CD4-positive, CD25-positive, alpha-beta regulatory T cell (primary cell): ENCODE measurements at regions not wholly inside any gene's neighbourhood (a gene's known extent, or its start where the extent isn't known, plus 50 kb on each side); places are given as distances from the start of the nearest gene placed in this dataset.

Source experiments
- ATAC-seq, 2 donors: fragments of 150-1000 bp; cut with Tn5 transposase; one replicate each; pipeline ENCODE4 v1.10.0; 2021; ENCODE audit warnings: low read depth in 2 of 2, moderate number of reproducible peaks in 2 of 2, moderate library complexity in 1 of 2
- DNase-seq, 3 donors: peaks; one replicate each; pipeline versions ENCODE4 v3.0.0 to v3.0.0-alpha.2; 2012 to 2022; ENCODE audit warnings: mixed read lengths in 1 of 3
- H3K27ac ChIP-seq: one replicate; pipeline ENCODE4 v1.7.0; 2013; ENCODE audit warnings: mild to moderate bottlenecking, low read length; ENCODE audit not compliant: insufficient read depth, poor library complexity, severe bottlenecking
- H3K27me3 ChIP-seq: one replicate; pipeline ENCODE4 v1.7.0; 2013; ENCODE audit warnings: low read length; ENCODE audit not compliant: control insufficient read depth, insufficient read depth
- H3K36me3 ChIP-seq: one replicate; pipeline ENCODE4 v1.7.0; 2013; ENCODE audit warnings: mild to moderate bottlenecking, low read length, moderate library complexity; ENCODE audit not compliant: control insufficient read depth, insufficient read depth
- H3K4me1 ChIP-seq: 2 replicates; pipeline ENCODE4 v1.7.0; 2013; ENCODE audit warnings: mild to moderate bottlenecking, low read length; ENCODE audit not compliant: insufficient read depth, control insufficient read depth, poor library complexity, severe bottlenecking
- H3K4me3 ChIP-seq: one replicate; pipeline ENCODE4 v1.7.0; 2013; ENCODE audit warnings: low read depth, mild to moderate bottlenecking, low read length, moderate library complexity
- H3K9me3 ChIP-seq, 2 experiments: 1 replicate in 1 of 2; 2 replicates in 1 of 2; pipeline ENCODE4 v1.7.0; 2013; ENCODE audit warnings: low read length in 2 of 2, mild to moderate bottlenecking in 1 of 2, moderate library complexity in 1 of 2; ENCODE audit not compliant: control insufficient read depth in 2 of 2
- H3K27ac Mint-ChIP-seq, 3 donors: one replicate each; pipeline ENCODE4 v1.8.0; 2020 to 2022; ENCODE audit warnings: mild to moderate bottlenecking in 3 of 3, mixed read lengths in 3 of 3, moderate library complexity in 2 of 3
- H3K27me3 Mint-ChIP-seq: one replicate; pipeline ENCODE4 v1.8.0; 2022; ENCODE audit warnings: mild to moderate bottlenecking, mixed read lengths
- H3K36me3 Mint-ChIP-seq: one replicate; pipeline ENCODE4 v1.8.0; 2020; ENCODE audit warnings: mixed read lengths
- H3K4me1 Mint-ChIP-seq, 4 donors: one replicate each; pipeline ENCODE4 v1.8.0; 2020 to 2022; ENCODE audit warnings: mixed read lengths in 4 of 4, mild to moderate bottlenecking in 1 of 4
- H3K4me3 Mint-ChIP-seq, 4 donors: one replicate each; pipeline ENCODE4 v1.8.0; 2020 to 2022; ENCODE audit warnings: mild to moderate bottlenecking in 4 of 4, mixed read lengths in 4 of 4, moderate library complexity in 3 of 4
- H3K9me3 Mint-ChIP-seq, 7 donors: one replicate each; pipeline ENCODE4 v1.8.0; 2020 to 2022; ENCODE audit warnings: mixed read lengths in 7 of 7, mild to moderate bottlenecking in 3 of 7, moderate library complexity in 2 of 7

GRCh38 chr2:120974950-120975349 lies 239.3 kb downstream of the GLI2 start:
- Mint-ChIP-seq H3K4me1 (no peaks in the 10 kb centered on the region), H3K36me3 (no peaks in the 10 kb centered on the region), H3K27ac (no peak overlapping the region), H3K4me3 (no peak overlapping the region), H3K27me3 (peaks cover 4% of the 10 kb centered on the region), H3K9me3 (peaks cover 0 to 5% (median 0%) of the 10 kb centered on the region in 7 donors)
- Histone ChIP-seq H3K4me1 (no peaks in the 10 kb centered on the region), H3K36me3 (no peaks in the 10 kb centered on the region), H3K9me3 (no peaks in the 10 kb centered on the region), H3K4me3 (no peak overlapping the region), H3K27me3 (no peaks in the 10 kb centered on the region), H3K27ac (no peak overlapping the region)
- ATAC-seq (no peak), DNase-seq (no peak)

GRCh38 chr2:120976501-120977307 lies 241.0 kb downstream of the GLI2 start:
- Mint-ChIP-seq H3K27me3 (peaks cover 4% of the 10 kb centered on the region), H3K27ac (no peak overlapping the region), H3K4me3 (no peak overlapping the region), H3K4me1 (no peaks in the 10 kb centered on the region), H3K9me3 (peaks cover 0 to 5% (median 0%) of the 10 kb centered on the region in 7 donors), H3K36me3 (no peaks in the 10 kb centered on the region)
- ATAC-seq (no peak), DNase-seq (no peak)
- H3K4me3 ChIP-seq = no peak overlapping the region
- H3K36me3 ChIP-seq = no peaks in the 10 kb centered on the region
- H3K27ac ChIP-seq = no peak overlapping the region
- no peaks in the 10 kb centered on the region for H3K9me3 ChIP-seq
- H3K27me3 ChIP-seq = no peaks in the 10 kb centered on the region
- no peaks in the 10 kb centered on the region for H3K4me1 ChIP-seq

GRCh38 chr2:120977582-120978358 lies 242.1 kb downstream of the GLI2 start:
- no peak for ATAC-seq
- no peak overlapping the region for H3K27ac ChIP-seq

DNA sequence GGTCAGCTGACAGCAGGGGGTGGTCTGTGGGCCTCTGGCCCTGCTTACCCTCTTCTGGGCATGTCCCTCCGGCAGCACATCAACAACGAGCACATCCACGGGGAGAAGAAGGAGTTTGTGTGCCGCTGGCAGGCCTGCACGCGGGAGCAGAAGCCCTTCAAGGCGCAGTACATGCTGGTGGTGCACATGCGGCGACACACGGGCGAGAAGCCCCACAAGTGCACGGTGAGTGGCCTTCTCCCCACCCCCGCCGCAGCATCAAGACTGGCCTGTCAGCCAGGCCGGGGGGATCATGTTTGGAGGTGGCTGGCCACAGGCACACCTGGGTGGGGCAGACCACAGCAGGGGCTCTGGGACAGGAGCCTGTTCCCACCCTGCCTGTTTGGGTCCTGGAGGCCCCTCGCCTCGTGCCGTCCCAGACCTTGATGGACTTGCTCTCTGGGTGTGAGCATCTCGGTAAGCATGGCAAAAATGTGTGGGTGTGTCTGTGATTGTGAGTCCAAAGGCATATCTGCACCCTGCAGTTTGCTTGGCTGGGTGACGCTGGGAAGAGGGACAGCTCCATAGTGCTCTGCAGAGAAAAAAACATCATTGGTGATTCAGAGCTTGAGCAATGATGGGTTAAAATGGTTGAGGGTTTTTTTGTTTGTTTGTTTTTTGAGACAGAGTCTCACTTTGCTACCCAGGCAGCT lies 242.8 kb downstream of the GLI2 start:
- Mint-ChIP-seq H3K27ac (no peak overlapping the region), H3K36me3 (no peaks in the 10 kb centered on the region)

More at GRCh38 chr2:120977582-120978358, 242.1 kb downstream of the GLI2 start:
- Mint-ChIP-seq H3K27me3 (peaks cover 4% of the 10 kb centered on the region), H3K27ac (no peak overlapping the region), H3K4me1 (no peaks in the 10 kb centered on the region), H3K36me3 (no peaks in the 10 kb centered on the region), H3K4me3 (no peak overlapping the region), H3K9me3 (peaks cover 0 to 5% (median 0%) of the 10 kb centered on the region in 7 donors)
- Histone ChIP-seq H3K36me3 (no peaks in the 10 kb centered on the region), H3K4me3 (no peak overlapping the region), H3K4me1 (no peaks in the 10 kb centered on the region), H3K27me3 (no peaks in the 10 kb centered on the region), H3K9me3 (no peaks in the 10 kb centered on the region)
- DNase-seq = no peak

DNA sequence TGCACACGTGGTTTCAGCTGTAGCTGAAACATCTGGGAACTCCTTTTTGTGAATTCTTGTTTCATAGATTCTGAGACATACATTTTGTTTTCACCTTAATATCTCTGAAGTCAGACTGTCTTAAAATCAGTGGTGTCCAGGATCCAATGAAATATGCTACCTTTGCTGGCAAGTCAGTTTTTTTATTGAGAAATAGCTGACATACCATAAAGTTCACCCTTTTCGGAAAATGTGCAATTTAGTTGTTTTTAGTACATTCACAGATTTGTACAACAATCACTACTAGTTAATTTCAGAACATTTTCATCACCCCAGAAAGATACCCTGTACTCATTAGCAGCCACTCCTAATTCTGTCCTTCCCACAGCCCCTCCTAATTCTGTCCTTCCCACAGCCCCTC lies 243.7 kb downstream of the GLI2 start:
- no peaks in the 10 kb centered on the region for H3K4me1 Mint-ChIP-seq
- H3K27me3 Mint-ChIP-seq = peaks cover 4% of the 10 kb centered on the region
- peaks cover 0 to 5% (median 0%) of the 10 kb centered on the region in 7 donors for H3K9me3 Mint-ChIP-seq

More for the DNA sequence above, 242.8 kb downstream of the GLI2 start:
- DNase-seq (no peak), ATAC-seq (no peak)
- Mint-ChIP-seq H3K4me3 (no peak overlapping the region), H3K4me1 (no peaks in the 10 kb centered on the region), H3K27me3 (peaks cover 4% of the 10 kb centered on the region), H3K9me3 (peaks cover 0 to 5% (median 0%) of the 10 kb centered on the region in 7 donors)
- H3K27ac ChIP-seq = no peak overlapping the region
- H3K4me1 ChIP-seq = no peaks in the 10 kb centered on the region
- H3K9me3 ChIP-seq = no peaks in the 10 kb centered on the region
- no peaks in the 10 kb centered on the region for H3K27me3 ChIP-seq
- no peak overlapping the region for H3K4me3 ChIP-seq
- no peaks in the 10 kb centered on the region for H3K36me3 ChIP-seq

DNA sequence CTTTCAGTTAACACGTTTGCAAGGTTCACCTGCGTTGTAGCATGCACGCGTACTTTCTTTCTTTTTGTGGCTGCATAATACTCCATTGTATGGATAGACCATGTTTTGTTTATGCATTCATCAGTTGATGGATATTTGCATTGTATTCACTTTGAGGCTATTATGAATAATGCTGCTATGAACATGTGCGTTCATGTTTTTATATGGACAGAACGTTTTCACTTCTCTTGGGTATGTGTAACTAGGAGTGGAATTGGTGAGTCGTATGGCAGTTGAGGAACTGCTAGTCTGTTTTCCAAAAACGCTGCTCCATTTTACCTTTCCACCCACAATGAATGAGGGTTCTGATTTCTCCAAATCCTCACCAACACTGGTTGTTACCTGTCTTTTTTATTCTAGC lies 244.3 kb downstream of the GLI2 start:
- peak overlapping the region in 1 of 4 donors; percentile 36 for H3K4me3 Mint-ChIP-seq
- H3K36me3 Mint-ChIP-seq = no peaks in the 10 kb centered on the region
- Histone ChIP-seq H3K9me3 (no peaks in the 10 kb centered on the region), H3K4me3 (no peak overlapping the region), H3K27ac (no peak overlapping the region), H3K27me3 (no peaks in the 10 kb centered on the region), H3K4me1 (no peaks in the 10 kb centered on the region), H3K36me3 (no peaks in the 10 kb centered on the region)
- peak overlapping the region in 1 of 3 donors; percentile 38 for H3K27ac Mint-ChIP-seq
- peaks cover 0 to 5% (median 0%) of the 10 kb centered on the region in 7 donors for H3K9me3 Mint-ChIP-seq
- ATAC-seq (no peak), DNase-seq (no peak)
- peaks cover 4% of the 10 kb centered on the region for H3K27me3 Mint-ChIP-seq
- H3K4me1 Mint-ChIP-seq = no peaks in the 10 kb centered on the region

More for the DNA sequence above, 243.7 kb downstream of the GLI2 start:
- no peak overlapping the region for H3K27ac Mint-ChIP-seq
- ATAC-seq (no peak), DNase-seq (no peak)
- Histone ChIP-seq H3K27ac (no peak overlapping the region), H3K36me3 (no peaks in the 10 kb centered on the region), H3K9me3 (no peaks in the 10 kb centered on the region), H3K4me3 (no peak overlapping the region), H3K27me3 (no peaks in the 10 kb centered on the region), H3K4me1 (no peaks in the 10 kb centered on the region)
- H3K4me3 Mint-ChIP-seq = peak overlapping the region in 1 of 4 donors; percentile 36
- H3K36me3 Mint-ChIP-seq = no peaks in the 10 kb centered on the region

GRCh38 chr2:120981443-120981842 lies 245.8 kb downstream of the GLI2 start:
- Histone ChIP-seq H3K9me3 (no peaks in the 10 kb centered on the region), H3K4me3 (no peak overlapping the region), H3K36me3 (no peaks in the 10 kb centered on the region), H3K4me1 (no peaks in the 10 kb centered on the region), H3K27ac (no peak overlapping the region), H3K27me3 (no peaks in the 10 kb centered on the region)
- Mint-ChIP-seq H3K4me1 (no peaks in the 10 kb centered on the region), H3K27ac (no peak overlapping the region), H3K27me3 (peaks cover 4% of the 10 kb centered on the region), H3K4me3 (no peak overlapping the region), H3K9me3 (peaks cover 0 to 5% (median 0%) of the 10 kb centered on the region in 7 donors), H3K36me3 (no peaks in the 10 kb centered on the region)
- ATAC-seq (no peak), DNase-seq (no peak)
